Esophagus muscularis mucosa (tissue), 4 donors: ENCODE measurements at regions not wholly inside any gene's neighbourhood (a gene's known extent, or its start where the extent isn't known, plus 50 kb on each side); places are given as distances from the start of the nearest gene placed in this dataset.

ENCODE experiments used
- CTCF ChIP-seq, 3 experiments: fragments of 200-600 bp in 2 of 3; fragments of 450-650 bp in 1 of 3; sonication (generic) in 2 of 3; IDR thresholded peaks; one replicate each; pipeline ENCODE4 v1.5.1; 2017 to 2019; ENCODE audit warnings: antibody characterized with exemption in 3 of 3, mild to moderate bottlenecking in 2 of 3, moderate library complexity in 1 of 3
- EP300 ChIP-seq: sonication (generic); formaldehyde crosslinking; IDR thresholded peaks from one replicate; pipeline ENCODE4 v1.6.1; 2017; ENCODE audit warnings: antibody characterized with exemption
- POLR2A ChIP-seq: fragments of 450-650 bp; IDR thresholded peaks from one replicate; pipeline ENCODE4 v1.6.1; 2017; ENCODE audit warnings: antibody characterized with exemption, moderate library complexity, mild to moderate bottlenecking, low read depth

DNA sequence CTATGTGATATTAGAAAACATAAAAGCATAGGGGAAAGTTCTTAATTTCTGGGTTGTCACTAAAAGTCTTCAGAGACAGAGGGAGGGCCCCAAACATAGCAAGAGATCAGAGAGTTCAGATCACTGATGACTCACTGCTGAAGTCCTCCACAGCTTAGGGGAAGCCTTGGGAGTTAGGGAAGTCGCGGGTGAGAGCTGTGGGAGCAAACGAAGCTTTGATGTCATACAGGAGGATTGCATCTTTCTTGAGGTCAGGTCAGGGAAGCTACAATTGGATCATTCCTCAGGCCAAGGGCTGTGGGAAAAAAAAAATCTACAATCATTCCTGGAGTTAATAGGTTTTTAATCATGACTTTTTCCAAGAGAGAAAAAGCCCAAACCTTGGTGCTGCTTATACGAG is 96.2 kb downstream of the COPS8 start:
- TF ChIP-seq CTCF (IDR thresholded peaks at IDR 0.05) (no peak), POLR2A (no peak), EP300 (no peak)
